GM12878 (cell line): ENCODE measurements at regions not wholly inside any gene's neighbourhood (a gene's known extent, or its start where the extent isn't known, plus 50 kb on each side); places are given as distances from the start of the nearest gene placed in this dataset.

Experiments
- DPF2 ChIP-seq: fragments of 450-650 bp; IDR thresholded peaks from 2 replicates; pipeline ENCODE4 v1.6.1; 2017; ENCODE audit warnings: mild to moderate bottlenecking
- NFIC ChIP-seq: IDR thresholded peaks from 2 replicates; pipeline ENCODE4 v1.6.1; 2012; ENCODE audit warnings: low read depth, mild to moderate bottlenecking, inconsistent platforms, low read length, moderate library complexity
- NFYA ChIP-seq: IDR thresholded peaks from 2 replicates; pipeline ENCODE4 v1.6.1; 2011; ENCODE audit warnings: low read depth, mild to moderate bottlenecking, low read length, improper control_type of control experiment, borderline replicate concordance
- RAD21 ChIP-seq: IDR thresholded peaks from 2 replicates; pipeline ENCODE4 v1.6.1; 2011; ENCODE audit warnings: mild to moderate bottlenecking, low read depth, low read length, moderate library complexity; ENCODE audit not compliant: insufficient read depth
- RAD51 ChIP-seq: fragments of 450-650 bp; IDR thresholded peaks from 2 replicates; pipeline ENCODE4 v1.6.1; 2016; ENCODE audit warnings: moderate library complexity, mild to moderate bottlenecking, inconsistent platforms
- SMARCA5 ChIP-seq: fragments of 450-650 bp; IDR thresholded peaks from 2 replicates; pipeline ENCODE4 v1.6.1; 2017; ENCODE audit warnings: mild to moderate bottlenecking
- ZBTB40 ChIP-seq: fragments of 450-650 bp; IDR thresholded peaks from 2 replicates; pipeline ENCODE4 v1.6.1; 2016; ENCODE audit warnings: mild to moderate bottlenecking, moderate library complexity, borderline replicate concordance
- ZNF687 ChIP-seq: fragments of 450-650 bp; IDR thresholded peaks from 2 replicates; pipeline ENCODE4 v1.6.1; 2017; ENCODE audit warnings: mild to moderate bottlenecking, moderate library complexity
- ZSCAN29 ChIP-seq: fragments of 450-650 bp; IDR thresholded peaks from 2 replicates; pipeline ENCODE4 v1.6.1; 2017; ENCODE audit warnings: mild to moderate bottlenecking, moderate library complexity

GRCh38 chr1:188225975-188226374 lies 1397.2 kb downstream of the PLA2G4A start (continued):
- TF ChIP-seq ZBTB40: no peak
- TF ChIP-seq RAD51: no peak
- no peak for TF ChIP-seq NFYA
- TF ChIP-seq DPF2: no peak
- TF ChIP-seq NFIC: no peak
- no peak for TF ChIP-seq ZNF687
- no peak for TF ChIP-seq ZSCAN29
- TF ChIP-seq SMARCA5: no peak
- no peak for TF ChIP-seq RAD21
- TF ChIP-seq, all 136 proteins: peak for 0
